Kidney epithelial cell (primary cell): ENCODE measurements at regions not wholly inside any gene's neighbourhood (a gene's known extent, or its start where the extent isn't known, plus 50 kb on each side); places are given as distances from the start of the nearest gene placed in this dataset.

Experiments
- DNase-seq: peaks from one replicate; pipeline ENCODE4 v3.0.0-alpha.2; 2010; ENCODE audit warnings: low read depth
- H3K27me3 ChIP-seq: 2 replicates; pipeline ENCODE4 v1.6.0; 2011; ENCODE audit warnings: low read length; ENCODE audit not compliant: control insufficient read depth, insufficient read depth
- H3K36me3 ChIP-seq: 2 replicates; pipeline ENCODE4 v1.5.1; 2011; ENCODE audit warnings: low read length; ENCODE audit not compliant: control insufficient read depth, insufficient read depth
- H3K4me3 ChIP-seq: 2 replicates; pipeline ENCODE4 v1.5.1; 2011; ENCODE audit warnings: low read depth, mild to moderate bottlenecking, control low read depth, low read length
- TF ChIP-seq, protein P1 (sequence below): IDR thresholded peaks from 2 replicates; pipeline ENCODE4 v1.5.1; 2011; ENCODE audit warnings: mild to moderate bottlenecking, moderate library complexity, low read length, control low read depth, inconsistent platforms; ENCODE audit not compliant: insufficient read depth, poor library complexity, severe bottlenecking

DNA sequence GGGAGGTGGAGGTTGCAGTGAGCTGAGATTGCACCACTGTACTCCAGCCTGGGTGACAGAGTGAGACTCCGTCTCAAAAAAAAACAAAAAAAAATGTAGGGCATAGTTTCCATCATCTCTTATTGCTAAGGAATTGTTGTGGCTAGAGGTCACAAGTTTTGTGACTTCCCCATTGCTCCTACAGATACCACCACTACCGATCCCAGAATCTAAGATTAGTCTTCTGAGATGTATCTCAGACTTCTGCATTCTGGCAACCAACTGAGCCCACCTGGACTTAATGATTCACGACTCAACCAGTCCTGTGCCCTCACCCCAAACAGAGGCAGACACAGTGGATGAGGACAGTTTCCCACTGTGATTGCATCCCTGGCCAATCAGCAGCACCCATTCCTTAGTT is 148.9 kb downstream of the NECTIN1 start:
- H3K4me3 ChIP-seq, result no peak overlapping the region
- no peaks in the 10 kb centered on the region for H3K27me3 ChIP-seq
- TF ChIP-seq, protein P1, sequence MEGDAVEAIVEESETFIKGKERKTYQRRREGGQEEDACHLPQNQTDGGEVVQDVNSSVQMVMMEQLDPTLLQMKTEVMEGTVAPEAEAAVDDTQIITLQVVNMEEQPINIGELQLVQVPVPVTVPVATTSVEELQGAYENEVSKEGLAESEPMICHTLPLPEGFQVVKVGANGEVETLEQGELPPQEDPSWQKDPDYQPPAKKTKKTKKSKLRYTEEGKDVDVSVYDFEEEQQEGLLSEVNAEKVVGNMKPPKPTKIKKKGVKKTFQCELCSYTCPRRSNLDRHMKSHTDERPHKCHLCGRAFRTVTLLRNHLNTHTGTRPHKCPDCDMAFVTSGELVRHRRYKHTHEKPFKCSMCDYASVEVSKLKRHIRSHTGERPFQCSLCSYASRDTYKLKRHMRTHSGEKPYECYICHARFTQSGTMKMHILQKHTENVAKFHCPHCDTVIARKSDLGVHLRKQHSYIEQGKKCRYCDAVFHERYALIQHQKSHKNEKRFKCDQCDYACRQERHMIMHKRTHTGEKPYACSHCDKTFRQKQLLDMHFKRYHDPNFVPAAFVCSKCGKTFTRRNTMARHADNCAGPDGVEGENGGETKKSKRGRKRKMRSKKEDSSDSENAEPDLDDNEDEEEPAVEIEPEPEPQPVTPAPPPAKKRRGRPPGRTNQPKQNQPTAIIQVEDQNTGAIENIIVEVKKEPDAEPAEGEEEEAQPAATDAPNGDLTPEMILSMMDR, result no peak
- DNase-seq, result no peak
- no peaks in the 10 kb centered on the region for H3K36me3 ChIP-seq

DNA sequence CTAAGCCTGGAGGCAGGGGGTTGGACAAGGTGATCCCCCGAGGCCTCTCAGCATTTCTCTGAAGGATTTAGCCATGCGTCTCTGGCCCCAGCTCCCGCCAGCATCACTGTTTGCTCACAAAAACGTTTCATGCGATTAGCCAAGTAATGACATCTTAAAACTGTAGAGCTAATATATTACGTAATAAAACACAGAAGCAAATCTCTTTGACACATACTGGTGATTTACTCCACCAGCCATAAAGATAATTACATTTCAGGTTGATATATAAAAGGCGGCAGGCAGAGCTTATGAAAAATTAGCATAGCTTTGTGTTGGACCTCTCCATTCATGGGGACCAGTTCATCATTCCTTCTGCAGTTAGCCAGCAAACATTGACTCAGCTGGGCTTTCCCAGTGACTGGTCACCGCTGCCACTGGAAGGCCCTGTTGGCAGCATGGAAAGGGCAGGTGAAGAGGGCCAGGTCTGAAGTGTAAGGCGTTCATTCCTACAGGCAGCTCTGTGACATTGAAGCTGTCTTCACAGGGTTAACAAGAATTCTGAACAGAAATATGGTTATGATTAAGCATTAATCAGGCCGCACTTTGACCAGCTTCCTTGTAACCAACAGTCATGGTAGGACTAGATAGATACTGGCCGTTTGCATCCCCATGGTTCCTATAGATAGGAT is 150.3 kb downstream of the NECTIN1 start:
- Histone ChIP-seq H3K36me3 (no peaks in the 10 kb centered on the region), H3K27me3 (no peaks in the 10 kb centered on the region), H3K4me3 (no peak overlapping the region)
- TF ChIP-seq, protein P1, result no peak
- DNase-seq, result no peak

DNA sequence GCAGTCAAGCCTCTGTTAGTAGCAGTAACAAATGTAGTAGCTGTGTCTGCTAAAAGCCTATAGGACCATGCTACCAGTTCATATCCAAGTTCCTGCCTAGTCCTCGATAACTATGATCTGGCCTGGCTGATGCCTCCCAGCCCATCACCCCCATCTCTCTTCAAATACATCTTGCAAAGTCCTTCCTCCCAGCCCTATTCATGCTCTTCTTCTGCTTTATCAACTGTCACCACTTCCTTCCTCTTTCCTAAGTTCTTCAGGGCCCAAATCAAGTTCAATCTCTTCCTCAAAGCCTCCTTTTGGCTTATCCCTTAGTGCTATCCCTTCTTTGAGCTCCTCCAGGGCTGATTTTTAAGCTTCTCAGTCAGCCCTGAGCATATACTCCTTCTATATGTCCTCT is 150.9 kb upstream of the THY1 start:
- no peak for DNase-seq
- Histone ChIP-seq H3K27me3 (no peaks in the 10 kb centered on the region), H3K36me3 (no peaks in the 10 kb centered on the region), H3K4me3 (no peak overlapping the region)
- TF ChIP-seq, protein P1, result no peak

DNA sequence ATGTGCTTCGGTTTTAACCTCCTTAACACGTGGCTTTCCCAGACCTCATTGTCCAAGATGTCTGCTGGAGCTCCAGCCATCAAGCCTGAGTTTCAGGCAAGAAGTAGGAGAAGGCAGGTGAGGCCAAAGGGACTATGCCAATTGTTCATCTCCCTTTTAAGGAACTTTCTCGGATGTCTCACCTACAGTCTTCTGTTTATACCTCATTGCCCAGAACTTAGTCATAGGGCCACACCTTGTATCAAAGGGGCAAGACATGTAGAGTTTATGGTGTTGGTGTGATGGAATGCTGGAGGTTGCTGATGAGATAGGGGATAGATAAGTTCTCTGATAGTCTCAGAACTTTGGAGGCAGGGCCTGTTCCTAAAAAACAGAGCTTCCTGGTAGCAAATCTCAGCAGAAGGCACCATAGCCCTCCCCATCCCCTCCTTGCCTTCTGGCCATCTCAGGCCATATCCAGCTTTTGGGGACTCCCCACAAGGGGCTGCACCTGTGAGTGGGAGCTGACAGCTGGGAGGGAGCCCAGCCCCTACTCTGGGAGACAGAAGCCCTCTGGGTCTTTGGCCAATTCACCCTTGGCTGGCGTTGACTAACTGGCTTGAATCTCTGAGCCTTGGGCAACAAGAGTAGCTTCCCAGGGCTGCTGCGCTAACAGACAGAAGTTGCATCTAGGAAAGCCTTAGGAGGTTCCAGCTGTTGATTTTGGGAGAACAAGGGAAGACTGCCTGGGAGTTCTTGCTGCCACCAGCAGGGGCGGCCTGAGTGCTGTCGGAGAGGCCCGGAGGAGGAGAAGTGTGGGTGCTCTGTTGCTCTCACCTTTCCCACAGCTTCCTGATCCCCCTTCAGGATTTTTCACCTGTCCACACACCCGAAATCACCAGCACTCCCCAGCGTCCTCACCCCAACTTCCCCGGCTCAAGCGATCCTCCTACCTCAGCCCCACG is 149.8 kb upstream of the THY1 start:
- no peak for DNase-seq
- Histone ChIP-seq H3K27me3 (no peaks in the 10 kb centered on the region), H3K4me3 (no peak overlapping the region), H3K36me3 (no peaks in the 10 kb centered on the region)
- TF ChIP-seq, protein P1, result no peak

DNA sequence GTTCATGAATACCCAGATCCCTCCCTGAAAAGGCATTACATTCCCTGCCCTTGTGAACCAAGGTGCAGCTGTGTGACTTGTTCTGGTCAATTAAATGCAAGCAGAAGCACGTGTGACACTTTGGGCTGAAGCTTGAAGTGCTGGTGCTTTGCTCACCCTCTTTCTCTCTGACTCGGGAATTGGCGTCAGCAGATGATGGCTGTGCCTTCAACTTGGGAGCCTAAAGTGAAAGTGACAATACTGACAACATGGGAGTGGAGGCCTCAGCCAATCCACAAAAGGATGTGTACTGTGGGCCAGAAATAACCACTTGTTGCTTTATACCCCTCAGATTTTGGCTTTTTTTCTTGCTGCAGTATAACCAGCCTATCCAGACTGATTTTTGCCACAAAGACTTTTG is 148.3 kb upstream of the THY1 start:
- TF ChIP-seq, protein P1, result no peak
- Histone ChIP-seq H3K4me3 (no peak overlapping the region), H3K27me3 (no peaks in the 10 kb centered on the region), H3K36me3 (no peaks in the 10 kb centered on the region)
- DNase-seq, result no peak
